GM19397 (cell line): ENCODE measurements at regions not wholly inside any gene's neighbourhood (a gene's known extent, or its start where the extent isn't known, plus 50 kb on each side); places are given as distances from the start of the nearest gene placed in this dataset.

Experiments
- ATAC-seq: cut with Tn5 transposase; IDR thresholded peaks from one replicate; pipeline ENCODE4 v1.9.1; 2021; ENCODE audit warnings: mild to moderate bottlenecking, moderate library complexity; ENCODE audit not compliant: unreplicated experiment

DNA sequence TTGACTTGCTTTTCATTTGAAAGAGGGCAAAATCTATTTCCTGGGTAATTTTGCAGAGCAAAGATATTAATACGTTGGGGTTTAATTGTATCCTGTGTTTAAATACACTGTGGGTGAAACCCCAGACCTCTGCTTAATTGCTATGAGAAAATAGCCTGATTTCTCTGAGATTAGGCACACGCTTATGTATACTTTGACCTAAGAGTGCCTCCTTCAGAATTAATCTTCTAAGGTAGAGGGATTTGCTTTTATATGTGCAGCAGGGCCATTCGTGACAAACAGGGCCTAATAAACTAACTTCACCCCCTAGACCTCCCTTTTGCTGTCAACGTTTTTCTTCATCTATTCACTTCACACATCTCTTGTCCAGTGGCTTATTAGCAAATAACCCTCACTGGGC is 216.9 kb upstream of the ADGRL2 start:
- ATAC-seq: no peak

DNA sequence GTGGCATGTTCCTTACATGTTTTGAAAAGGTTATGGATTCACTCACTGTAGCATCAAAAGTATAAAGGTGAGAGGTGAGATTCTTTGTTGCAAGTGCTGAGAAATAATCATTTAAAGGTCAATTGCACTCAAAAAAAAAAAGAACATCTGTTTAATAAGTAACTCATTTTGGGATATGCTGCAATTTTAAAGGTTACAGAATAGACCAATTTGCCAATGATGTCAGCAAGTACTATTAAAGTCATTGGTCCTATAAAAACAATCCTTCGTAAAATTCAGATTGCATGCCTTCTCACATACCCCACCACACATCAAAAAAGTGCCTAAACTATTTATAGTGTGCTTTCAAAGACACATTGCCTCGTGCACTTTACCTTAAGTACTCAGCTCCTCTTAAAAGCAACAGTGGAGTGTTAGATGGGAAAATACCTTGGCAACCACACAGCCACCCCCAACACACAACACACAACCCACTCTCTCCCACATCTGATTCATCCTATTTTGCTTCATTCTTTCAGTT is 218.2 kb upstream of the ADGRL2 start:
- no peak for ATAC-seq

DNA sequence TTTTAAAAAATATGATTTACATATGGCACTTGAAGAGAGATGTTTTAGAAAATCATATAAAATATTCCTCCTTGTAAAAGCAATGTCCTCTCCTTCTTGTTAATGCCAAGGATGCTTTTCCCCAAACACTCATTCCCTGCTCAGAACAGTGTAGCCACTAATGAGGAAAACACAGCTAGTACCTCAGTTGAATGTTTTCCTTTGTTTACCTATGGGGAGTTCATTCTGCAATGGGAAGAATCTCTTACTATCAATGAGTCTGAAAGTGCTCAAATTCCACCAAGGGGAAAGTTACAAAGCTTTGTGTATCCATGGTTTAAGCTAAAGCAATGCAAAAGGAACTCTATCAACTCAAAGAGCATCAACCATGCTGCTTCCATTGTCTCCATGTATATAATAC is 221.9 kb upstream of the ADGRL2 start:
- no peak for ATAC-seq

DNA sequence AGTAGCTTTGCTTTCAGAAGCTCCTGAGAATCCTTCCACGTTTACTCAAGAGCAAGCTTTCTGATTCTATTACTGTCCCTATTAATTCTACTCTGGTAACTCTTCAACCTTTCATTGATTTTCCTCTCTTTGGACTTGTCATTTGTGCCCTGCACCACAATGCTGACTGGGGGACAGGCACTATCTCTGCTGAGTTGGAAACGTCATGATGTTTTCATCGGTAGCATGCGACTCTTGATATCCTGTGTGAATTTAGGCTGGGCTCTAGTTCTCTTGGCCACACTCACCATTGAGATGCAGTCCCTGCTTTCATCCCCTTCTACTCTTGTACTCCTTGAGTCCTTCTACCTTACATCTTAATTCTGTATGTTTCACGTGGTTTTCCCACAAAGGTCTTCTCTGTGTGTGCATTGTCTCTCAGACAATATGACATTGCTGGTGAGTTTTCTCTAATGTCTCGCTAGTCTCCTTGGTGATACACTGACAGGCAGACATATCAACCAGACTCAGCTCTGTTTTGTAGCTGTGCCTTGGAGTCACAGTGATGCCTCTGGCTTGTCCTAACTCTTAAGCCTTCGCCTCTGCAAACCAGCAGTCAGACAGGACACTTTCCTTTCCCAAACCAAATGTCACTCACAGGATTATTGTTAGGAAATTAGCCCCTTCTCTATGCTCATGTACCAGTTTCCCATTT is 223.6 kb upstream of the ADGRL2 start:
- no peak for ATAC-seq

DNA sequence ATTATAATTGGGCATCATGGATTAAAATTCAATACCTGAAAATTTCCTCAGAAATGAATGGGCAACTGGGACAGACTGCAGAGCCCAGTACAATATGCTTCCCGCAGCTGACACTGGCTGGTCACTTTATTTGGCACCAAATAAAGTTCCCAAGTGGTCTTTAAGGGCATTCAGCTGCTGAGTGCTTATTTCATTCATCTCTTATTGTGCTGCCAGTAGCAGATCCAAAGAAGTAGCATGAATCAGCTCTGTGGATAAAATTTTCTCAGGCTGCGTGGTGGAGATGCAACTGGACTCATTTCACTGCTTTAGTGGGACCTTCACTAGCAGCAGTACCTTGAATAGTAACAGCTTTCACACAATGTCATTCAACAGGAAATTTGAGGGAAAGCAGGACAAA is 226.3 kb upstream of the ADGRL2 start:
- no peak for ATAC-seq

DNA sequence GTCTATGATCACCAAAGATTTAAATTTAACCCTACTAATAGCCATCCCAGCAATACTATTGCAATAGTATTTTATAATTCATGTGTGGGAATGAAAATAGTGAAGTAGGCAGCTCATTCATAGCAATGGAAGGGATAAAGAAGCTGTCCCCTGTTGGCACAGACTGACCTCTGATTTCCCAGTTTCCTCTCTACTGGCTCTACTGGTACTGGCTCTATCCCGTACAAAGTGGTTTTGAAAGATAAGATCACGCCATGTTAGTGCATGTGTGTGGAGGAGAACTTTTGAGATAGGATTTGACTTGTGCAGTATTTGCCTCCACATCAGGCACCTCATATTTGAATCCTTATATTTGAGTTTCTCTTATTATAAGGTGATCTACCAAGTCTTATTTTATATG is 227.3 kb upstream of the ADGRL2 start:
- no peak for ATAC-seq

DNA sequence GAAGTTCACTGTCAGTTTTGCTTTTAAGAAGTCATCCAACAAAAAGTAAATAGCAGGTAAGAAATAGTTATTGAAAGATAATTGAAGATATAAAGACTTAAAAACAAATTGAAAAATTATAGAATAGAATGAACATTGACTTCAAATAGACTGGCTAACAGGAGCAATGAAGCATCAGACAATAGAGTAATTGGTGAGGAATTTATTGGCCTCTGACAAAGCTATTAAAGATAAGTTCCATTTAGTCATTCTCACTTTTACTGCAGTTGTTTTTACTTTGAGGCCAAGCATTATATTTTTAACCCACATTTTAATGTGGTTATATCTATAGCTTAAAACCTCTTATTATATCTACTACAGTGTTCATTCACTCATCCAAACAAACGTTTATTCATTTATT is 228.8 kb upstream of the ADGRL2 start:
- ATAC-seq: no peak

DNA sequence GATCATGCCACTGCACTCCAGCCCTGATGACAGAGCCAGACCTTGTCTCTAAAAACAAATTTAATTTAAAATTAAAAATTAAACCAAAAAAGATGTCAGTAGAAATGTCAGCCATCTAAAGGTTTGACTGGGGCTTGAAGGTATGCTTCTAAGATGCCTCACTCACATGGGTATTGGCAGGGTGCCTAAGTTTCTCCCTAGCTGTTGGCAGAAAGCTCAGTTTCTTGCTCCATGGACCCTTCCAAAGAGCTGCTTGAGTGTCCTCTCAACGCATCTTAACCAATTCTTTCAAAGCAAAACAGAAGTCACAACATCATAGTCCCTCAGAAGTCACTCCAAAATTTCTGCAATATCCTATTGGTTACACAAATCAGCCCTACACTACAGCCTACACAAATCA is 231.0 kb upstream of the ADGRL2 start:
- ATAC-seq: no peak

DNA sequence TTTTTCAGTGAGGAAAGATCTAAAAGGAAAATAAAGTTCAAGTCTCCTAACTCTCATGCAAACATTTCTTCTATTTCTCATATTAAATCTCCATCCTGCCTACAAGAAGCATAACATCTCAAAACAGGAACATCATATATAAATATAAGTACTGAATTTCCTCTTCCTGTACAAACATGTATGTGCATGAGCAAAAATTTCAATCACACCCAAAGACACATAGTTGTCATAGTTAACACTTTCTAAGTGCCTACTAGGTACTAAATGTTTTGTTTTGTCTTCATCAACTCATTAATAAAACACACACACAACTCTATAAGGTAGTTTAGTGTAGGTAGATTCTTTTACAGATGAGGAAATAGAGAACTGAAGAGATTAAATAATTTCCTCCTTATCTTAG is 237.1 kb upstream of the ADGRL2 start:
- no peak for ATAC-seq

DNA sequence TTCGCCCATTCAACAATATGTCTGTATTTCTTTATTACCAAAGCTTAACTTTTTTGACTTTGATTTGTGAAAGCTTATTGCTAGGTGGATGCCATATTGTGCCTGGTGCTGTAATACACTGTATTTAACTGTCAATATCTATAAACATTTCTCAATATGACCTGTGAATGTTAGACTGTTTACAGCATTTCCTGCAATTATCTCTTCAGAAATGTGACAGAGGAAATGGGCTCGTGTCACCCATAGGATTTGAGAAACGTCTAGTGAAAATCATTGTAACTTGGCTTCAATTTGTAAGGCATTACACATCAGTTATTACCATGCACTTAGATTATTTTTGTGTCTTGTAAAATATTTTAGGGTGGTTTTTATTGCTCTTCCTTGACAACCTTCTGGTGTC is 237.8 kb upstream of the ADGRL2 start:
- no peak for ATAC-seq

DNA sequence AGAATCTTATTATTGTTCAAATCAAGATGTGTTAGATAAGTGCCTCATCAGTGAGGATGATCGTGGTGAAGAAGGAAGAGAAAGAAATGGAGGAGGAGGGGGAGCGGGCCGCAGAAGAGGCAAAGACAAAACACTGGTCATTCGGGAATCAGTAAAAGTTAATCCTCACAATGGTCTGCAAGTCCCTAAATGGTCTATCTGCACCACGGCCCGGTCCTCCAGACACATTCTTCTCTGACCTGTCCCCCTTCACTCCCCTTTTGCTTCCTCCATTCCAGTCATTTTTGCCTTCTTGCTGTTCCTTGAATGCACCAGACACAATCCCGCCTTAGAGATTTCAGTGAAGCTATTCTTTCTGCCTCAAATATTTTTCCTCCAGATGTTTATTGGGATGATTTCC is 240.1 kb upstream of the ADGRL2 start:
- ATAC-seq: no peak

DNA sequence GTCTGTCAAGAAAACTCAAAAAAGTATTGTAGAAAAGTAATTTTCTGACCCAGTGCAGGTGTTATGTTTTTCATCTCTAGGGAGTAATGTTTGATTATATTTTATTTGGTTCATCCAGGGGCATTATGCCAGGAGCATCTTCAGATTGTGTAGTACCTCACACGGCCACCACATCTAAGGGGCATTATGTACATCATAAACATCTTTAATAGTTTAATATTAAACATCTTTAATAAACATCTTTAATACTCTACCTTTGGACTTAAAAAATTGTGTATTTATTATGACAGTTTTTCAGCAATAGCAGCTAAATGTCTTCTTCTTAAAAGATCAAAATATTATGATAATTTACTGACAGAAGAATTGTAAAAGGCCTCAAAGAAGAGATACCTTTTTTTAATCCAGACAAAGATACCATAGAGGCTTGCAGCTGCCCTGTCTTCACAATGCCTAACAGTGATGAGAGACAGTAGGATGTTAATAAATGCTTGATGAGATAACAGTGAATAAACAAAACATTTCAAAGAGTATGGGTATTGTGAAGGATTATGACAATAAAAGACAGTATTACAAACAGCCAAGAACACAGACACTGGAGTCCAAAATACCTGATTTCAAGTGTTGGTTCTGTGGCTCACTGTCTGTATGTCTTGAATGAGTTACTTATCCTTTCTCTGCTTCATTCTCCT is 240.9 kb upstream of the ADGRL2 start:
- no peak for ATAC-seq

DNA sequence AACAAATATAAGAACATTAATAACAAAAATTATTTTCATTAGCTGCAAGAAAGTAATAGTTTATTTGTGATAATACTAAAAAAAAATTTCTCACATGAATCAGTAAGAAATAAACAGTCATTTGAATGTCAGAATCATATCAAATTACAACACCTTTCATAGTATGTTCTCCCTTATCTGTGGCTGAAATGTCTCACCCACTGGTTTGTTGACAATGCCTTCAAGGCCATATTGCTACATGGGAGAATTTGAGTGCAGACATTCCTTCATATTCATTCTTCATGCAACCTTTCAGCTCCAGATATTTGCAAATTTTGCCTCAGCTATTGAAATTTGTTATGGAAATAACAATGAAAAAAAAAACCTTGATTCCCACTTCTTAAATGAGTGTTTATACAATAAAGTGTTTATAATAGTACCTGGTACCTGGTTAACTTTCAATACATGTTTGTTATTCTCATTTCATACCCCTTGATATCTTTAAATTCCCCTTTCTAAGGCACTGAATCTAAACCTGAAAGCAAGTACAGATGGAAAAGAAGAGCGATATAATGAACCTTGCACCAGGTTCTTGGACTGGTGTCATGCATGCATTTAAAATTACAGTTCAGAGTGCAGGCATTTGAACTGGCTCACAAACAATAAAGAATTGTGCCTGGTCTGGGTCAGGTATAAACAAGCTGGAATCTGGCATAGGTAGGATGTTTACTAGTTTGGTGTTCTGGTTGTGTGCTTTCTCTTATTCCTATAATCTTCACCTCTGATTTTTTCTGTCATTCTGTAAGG is 242.2 kb upstream of the ADGRL2 start:
- ATAC-seq: no peak

DNA sequence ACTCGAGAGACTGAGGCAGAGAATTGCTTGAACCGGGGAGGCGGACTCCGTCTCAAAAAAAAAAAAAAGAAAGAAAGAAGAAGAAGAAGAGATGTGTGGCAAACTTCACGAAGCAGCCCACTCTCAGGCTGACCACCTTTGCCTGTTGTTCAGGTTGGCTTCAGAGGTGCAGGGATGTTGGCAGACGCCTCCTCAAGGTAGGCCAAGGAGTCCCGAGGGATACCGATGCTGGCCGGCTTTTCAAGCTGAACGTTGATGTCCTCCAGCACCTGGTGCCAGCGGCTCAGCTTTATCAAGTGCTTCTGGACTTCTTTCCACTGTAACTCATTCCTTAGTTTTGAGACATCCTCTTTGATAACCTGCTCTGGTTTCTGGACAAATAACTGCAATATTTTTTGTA is 243.8 kb upstream of the ADGRL2 start:
- ATAC-seq: no peak

DNA sequence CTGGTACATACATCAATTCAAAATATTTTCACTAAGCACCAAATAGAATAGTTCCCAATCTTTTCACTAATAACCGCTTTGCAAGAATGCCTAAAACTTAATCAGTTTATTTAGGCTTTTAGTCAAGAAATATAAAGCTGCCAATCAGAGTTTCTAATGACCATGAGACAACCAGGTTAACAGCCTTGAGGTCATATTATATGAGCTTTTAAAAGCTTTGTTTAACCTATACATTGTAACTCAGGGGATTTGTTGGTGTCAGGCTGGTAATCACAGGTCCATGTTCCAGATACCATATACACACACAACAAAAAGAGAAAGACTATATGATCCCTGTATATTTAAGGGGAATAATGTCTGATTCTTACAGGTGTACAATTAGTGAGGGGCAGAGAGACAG is 246.2 kb upstream of the ADGRL2 start:
- no peak for ATAC-seq

DNA sequence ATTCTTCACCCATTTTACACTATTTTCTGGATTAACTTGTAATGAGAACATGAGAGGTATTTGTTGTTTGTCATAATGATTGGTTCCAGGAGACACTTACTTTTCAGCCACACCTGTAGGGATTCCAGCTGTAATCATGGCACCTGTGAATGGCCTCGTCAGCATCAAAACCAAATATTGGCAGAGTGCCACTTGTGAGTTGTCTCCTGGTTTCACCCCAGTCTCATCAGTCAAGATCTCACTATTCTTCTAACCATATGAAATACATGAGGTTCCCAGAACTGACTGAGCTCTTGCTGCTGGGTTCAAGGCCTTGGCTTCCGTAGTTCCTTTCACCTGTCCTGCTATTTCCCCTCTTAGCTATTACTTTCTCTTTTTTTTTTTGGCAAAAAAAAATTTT is 246.6 kb upstream of the ADGRL2 start:
- no peak for ATAC-seq

DNA sequence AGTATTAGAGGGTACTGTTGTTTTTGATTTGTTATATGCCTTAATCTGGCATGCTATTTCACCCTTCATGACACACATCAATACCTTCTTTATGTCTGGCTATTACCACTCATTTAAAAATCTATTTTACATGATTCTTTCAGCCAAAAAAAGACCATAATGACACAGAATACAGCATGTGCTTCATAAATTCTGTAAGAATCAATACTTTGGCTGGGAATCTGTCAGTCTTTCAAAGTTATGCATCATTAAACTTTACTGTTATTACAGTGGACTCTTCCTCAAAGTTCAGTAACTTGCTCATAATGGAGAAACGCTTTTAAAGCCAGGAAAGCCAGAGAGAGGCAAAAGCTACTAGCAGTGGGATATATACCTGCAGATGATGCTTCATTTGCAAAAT is 247.2 kb upstream of the ADGRL2 start:
- no peak for ATAC-seq

DNA sequence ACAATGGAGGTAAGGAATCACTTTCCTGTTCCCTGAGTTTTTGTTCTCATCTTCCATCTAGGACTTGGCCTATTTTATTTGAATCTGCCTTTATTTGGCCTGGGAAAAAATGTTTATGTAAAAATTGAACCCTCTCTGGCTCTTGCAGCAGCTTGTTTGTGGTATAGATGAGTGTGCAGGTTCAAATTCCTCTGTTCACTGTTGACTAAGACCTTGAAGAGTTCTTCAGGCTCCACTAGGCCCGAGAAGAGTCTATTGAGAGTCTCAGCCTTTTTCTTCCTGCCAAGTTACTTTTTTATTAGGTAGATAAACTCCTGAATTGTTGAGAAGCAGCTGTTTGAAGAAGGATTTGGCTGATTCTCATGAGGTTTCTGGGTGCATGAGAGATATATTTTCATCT is 248.8 kb upstream of the ADGRL2 start:
- ATAC-seq: no peak

DNA sequence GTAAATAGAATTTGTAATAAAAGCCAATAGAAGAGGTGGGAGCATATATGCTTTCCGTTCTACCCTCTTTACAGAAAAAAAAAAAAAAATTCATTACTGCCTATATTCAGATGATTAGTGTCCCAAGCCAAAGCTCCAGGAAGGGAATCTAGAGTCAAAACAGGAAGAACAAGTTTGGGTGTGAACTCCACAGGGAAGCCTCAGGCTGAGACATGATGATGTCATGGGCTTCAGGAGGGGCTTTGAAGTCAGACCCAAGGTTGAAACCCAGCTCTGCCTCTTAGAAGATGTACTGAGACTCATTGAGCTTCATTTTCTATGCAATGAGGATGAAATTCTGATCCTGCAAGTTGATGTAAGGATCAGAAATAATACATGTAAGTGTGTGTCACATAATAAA is 250.0 kb upstream of the ADGRL2 start:
- ATAC-seq: no peak

DNA sequence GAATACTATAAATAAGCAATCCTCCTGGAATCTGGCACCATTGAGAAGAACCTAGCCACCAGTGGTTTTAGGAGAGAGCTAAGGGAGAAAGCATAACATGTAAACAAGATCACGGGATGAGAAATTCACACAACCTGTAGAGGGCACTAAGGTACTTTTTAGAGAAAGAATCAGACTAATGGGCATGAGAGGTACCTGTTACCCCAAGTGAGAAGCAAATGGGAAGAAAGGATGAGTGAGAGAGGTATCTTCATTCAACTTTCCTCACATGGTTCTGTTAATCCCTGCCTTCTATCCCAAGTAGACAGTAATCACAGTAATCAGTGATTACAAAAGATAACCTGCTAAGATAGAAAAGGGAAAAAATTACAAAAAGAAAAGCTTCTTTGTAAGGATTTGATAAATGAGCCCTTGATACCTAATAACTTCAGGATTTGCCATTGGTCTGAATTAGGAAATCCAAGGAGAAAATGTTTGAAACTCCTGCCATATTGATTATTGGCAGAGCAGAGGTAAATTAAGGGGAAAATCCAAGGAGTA is 251.1 kb upstream of the ADGRL2 start:
- peak; percentile 49 for ATAC-seq

DNA sequence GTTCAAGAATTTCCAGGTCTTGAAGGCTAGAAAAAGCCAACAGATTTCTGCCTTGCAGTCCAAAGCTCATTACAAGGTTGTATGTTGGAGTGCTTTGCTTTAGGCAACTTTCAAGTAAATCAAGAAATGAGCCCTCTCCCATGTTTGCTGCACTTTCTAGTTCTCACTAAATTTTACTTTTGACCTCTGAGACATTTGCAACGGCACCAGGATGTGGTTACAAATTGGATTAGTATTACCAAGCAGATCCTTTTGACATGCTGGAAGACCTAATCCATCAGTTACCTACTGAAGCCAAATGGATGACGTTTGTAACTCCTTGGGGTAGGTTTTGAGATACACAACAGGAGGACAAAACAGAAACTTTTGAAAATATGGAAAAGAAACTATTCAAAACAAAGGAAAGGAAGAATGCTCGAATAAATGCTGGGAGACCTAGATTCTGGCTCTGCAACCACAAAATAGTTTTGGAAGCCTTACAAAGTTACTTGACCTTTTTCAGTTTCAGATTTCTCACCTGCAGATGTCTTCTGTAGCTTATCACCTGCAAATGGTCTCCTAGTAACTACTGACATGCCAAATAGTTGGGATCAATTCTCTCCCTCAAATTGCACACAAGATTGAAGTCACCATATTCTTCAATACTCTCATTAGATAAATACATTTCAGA is 251.7 kb upstream of the ADGRL2 start:
- peak; percentile 49 for ATAC-seq
